ENCODE measurements at regions not wholly inside any gene's neighbourhood (a gene's known extent, or its start where the extent isn't known, plus 50 kb on each side); places are given as distances from the start of the nearest gene placed in this dataset.

- TF ChIP-seq POLR2A (IDR thresholded peaks at IDR 0.05) = no peak
- TF ChIP-seq CTCF (IDR thresholded peaks at IDR 0.05) = no peak
- no peaks in the 10 kb centered on the region for H3K9me3 ChIP-seq
- H3K27me3 ChIP-seq = no peaks in the 10 kb centered on the region
- no peaks in the 10 kb centered on the region for H3K4me1 ChIP-seq
- H3K27ac ChIP-seq = no peak overlapping the region
- no peaks in the 10 kb centered on the region for H3K36me3 ChIP-seq
- H3K4me3 ChIP-seq = no peak overlapping the region
- no peak for DNase-seq
Measured at GRCh38 chr7:118132764-118133163, 51.2 kb upstream of the LSM8 start.
